DND-41 (cell line): ENCODE measurements at regions not wholly inside any gene's neighbourhood (a gene's known extent, or its start where the extent isn't known, plus 50 kb on each side); places are given as distances from the start of the nearest gene placed in this dataset.

ENCODE experiments used
- EZH2 ChIP-seq: IDR thresholded peaks from 3 replicates; pipeline ENCODE4 v1.6.1; 2012; ENCODE audit warnings: borderline replicate concordance, low read depth, mild to moderate bottlenecking, moderate library complexity, low read length, inconsistent platforms; ENCODE audit not compliant: severe bottlenecking
- TF ChIP-seq, protein P1 (sequence below): IDR thresholded peaks from 2 replicates; pipeline ENCODE4 v1.5.1; 2012; ENCODE audit warnings: borderline replicate concordance, low read length, moderate library complexity, mild to moderate bottlenecking; ENCODE audit not compliant: poor library complexity, severe bottlenecking; ENCODE audit errors: extremely low read depth

DNA sequence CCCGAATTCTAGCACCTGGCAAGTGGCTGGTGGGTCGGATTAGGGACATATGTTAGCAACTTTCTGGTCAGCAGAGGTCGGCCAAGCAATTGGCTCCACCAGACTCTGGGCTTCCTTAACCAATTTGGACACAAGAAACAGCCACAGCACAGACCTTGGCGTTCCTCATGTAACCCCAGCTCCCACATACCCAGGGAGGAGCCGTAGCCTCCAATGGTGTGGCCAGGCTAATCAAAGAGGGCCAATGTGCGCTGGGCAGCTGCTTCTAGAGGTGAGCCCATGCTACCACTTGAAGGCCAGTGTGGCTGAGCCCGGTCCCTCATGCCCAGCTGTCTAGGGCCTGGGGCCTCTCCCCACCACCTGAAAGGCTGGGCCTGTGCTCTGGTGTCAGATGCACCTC is 82.5 kb upstream of the MSX1 start:
- TF ChIP-seq, protein P1, sequence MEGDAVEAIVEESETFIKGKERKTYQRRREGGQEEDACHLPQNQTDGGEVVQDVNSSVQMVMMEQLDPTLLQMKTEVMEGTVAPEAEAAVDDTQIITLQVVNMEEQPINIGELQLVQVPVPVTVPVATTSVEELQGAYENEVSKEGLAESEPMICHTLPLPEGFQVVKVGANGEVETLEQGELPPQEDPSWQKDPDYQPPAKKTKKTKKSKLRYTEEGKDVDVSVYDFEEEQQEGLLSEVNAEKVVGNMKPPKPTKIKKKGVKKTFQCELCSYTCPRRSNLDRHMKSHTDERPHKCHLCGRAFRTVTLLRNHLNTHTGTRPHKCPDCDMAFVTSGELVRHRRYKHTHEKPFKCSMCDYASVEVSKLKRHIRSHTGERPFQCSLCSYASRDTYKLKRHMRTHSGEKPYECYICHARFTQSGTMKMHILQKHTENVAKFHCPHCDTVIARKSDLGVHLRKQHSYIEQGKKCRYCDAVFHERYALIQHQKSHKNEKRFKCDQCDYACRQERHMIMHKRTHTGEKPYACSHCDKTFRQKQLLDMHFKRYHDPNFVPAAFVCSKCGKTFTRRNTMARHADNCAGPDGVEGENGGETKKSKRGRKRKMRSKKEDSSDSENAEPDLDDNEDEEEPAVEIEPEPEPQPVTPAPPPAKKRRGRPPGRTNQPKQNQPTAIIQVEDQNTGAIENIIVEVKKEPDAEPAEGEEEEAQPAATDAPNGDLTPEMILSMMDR = no peak
- no peak for TF ChIP-seq EZH2
